NCI-H187 treated with DMSO at 0.1 percent for 48 hours (cell line): ENCODE measurements at regions not wholly inside any gene's neighbourhood (a gene's known extent, or its start where the extent isn't known, plus 50 kb on each side); places are given as distances from the start of the nearest gene placed in this dataset.
"Not testable (repeated sequence)": the region's sequence is repeated elsewhere in the genome, so short reads cannot be mapped to it uniquely, and the experiment has no call there.

ENCODE experiments used
- DNase-seq: peaks from one replicate; lab custom pipeline; 2025; lab: John Stamatoyannopoulos, UW

GRCh38 chr12:34223640-34224039, 201.3 kb downstream of the ALG10 start:
- DNase-seq, result no peak

GRCh38 chr12:34226044-34226443, 203.7 kb downstream of the ALG10 start:
- DNase-seq, result not testable (repeated sequence)

GRCh38 chr12:34228046-34228445, 205.8 kb downstream of the ALG10 start:
- not testable (repeated sequence) for DNase-seq

DNA sequence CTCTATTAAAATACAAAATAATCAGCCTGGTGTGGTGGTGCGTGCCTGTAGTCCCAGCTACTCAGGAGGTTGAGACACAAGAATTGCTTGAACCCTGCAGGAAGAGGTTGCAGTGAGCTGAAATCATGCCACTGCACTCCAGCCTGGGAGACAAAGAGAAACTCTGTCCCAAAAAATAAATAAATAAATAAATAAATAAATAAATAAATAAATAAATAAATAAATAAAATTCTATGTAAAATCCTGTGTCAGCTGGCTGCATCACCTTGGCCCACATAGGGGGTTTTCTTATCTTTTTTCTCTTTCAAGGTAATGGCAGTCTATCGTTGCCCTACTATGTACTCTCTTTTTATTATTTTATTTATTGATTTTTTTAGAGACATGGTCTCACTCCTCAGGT, 206.7 kb downstream of the ALG10 start:
- not testable (repeated sequence) for DNase-seq

DNA sequence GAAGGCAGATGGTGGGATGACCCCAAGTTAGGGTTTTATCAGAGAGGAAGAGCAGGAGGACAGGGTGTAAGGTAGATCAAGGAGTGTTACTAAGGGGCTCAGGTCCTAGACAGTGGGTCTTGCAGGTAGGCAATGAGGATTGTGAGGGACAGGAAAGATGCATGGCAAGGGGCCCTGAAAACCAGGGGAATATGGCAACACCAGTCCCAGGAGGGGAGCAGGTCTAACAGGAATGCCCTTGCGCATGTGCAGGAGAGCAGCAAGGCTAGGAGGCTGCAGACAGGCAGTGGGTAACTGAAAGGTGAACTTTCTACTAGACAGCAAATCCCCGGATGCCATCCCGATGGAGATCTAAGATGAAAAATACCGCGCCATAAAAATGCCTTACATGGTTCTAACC, 211.3 kb downstream of the ALG10 start:
- no peak for DNase-seq

DNA sequence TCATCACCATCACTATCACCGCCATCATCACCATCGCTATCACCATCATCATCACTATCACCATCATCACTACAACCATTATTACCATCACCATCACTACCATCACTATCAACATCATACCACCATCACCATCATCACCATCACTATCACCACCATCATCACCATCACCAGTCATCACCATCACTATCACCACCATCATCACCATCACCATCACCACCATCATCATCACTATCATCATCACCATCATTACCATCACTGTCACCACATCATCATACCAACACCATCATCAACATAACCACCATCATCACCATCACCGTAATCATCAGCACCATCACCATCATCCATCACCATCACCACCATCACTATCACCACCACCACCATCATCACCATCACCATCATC, 213.8 kb downstream of the ALG10 start:
- DNase-seq, result no peak

DNA sequence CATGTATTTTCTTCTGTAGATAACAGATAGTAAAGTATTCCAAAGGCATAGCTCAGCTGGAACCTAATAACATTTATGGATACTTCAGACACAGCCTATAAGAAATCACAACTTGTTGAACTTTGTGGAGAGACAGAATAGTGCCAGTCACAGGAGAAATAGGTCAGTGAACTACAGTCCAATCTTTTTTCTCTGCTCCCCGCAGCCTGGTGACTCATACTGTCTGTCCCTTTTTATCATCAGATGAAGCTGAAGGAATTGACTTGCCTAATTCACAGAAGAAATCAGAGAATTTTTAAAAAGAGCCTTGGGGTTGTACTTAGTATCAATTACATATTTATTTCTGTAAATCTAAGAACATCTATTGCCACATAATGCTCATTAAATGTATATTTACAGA, 222.3 kb downstream of the ALG10 start:
- no peak for DNase-seq

GRCh38 chr12:34249271-34249670, 227.0 kb downstream of the ALG10 start:
- no peak for DNase-seq

- DNase-seq, result not testable (repeated sequence)
Measured at GRCh38 chr12:34251879-34252278, 229.6 kb downstream of the ALG10 start.

DNA sequence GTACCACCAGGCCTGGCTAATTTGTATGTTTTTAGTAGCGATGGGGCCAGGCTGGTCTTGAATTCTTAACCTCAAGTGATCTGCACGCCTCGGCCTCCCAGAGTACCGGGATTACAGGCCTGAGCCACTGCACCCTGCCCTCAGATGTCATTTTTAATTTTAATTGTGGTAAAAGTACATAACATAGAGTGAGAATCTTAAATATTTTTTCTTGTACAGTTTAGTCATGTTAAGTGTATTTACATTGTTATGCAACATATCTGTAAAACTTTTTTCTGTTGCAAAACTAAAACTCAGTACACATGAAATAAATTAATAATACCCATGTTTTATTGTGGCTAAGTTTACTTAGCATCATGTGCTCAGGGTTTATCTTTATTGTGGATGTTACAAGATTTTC, 231.4 kb downstream of the ALG10 start:
- no peak for DNase-seq

- no peak for DNase-seq
Measured at GRCh38 chr12:34257093-34257492, 234.8 kb downstream of the ALG10 start.

DNA sequence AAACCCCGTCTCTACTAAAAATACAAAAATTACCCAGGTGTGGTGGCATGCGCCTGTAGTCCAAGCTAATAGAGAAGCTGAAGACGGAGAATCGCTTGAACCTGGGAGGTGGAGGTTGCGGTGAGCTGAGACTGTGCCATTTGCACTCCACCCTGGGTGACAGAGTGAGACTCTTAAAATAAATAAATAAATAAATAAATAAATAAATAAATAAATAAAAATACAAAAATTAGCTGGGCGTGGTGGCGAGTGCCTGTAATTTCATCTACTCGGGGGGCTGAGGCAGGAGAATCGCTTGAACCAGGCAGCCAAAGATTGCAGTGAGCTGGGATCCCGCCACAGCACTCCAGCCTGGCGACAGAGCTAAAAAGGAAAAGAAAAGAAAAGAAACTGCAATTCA, 239.8 kb downstream of the ALG10 start:
- not testable (repeated sequence) for DNase-seq

DNA sequence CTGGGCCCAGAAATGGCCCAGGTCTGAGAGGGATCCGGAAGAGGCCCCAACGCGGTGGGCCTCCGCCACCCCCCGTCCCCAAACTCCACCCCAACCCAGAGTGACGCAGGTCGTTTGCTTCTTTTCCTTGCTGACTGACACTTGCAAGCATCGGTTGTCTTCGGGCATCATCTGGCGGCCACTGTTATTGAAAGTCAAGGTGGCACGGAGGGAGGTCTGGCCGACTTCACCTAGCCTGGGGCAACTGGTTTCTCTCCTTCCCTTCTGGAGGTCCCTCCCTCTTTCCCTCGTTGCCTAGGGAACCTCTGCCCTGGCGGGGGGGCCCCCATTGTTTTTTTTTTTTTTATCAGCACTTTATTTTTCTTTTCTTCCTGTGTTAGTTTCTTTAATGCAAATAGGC, 241.8 kb downstream of the ALG10 start:
- no peak for DNase-seq

GRCh38 chr12:34273703-34274102, 251.4 kb downstream of the ALG10 start:
- not testable (repeated sequence) for DNase-seq

DNA sequence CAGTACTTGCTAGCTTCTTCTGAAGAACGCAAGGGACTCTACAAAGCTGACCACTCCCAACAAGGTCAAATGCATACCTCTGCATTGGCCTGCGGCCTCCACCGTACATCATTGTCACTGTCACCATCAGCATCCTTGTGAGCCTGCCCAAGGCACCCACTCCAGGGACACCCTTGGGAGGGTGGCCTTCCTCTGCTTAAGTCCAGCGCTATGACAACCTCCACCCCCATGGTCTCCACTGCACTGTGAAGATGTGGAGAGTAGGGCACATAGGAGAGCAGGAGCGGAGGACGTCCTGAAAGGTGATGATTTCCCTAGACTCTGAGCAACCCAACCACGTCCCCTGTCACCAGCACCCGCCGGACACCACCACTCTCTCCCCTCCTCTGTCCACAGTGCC, 252.8 kb downstream of the ALG10 start:
- no peak for DNase-seq

DNA sequence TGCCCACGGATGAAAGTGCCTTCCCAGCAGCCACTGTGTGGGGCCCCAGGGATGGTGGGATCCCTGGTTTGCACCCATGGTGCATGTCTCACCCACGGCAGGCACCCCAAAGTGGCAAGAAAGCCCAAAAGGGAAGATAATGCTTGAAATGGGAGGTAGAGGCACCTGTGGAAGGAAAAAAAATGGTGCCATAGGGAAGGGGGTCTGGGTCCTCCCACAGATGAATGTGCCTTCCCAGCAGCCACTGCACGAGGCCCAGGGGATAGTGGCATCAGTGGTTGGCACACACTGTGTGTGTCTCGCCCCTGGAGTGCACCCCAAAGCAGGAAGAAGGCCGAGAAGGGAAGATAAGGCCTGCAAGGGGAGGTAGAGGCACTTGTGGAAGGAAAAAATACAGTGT, 264.2 kb downstream of the ALG10 start:
- no peak for DNase-seq

- DNase-seq, result no peak
Measured at GRCh38 chr12:34286934-34287333, 264.6 kb downstream of the ALG10 start.

- DNase-seq, result no peak
Measured at GRCh38 chr12:34287437-34287836, 265.1 kb downstream of the ALG10 start.

GRCh38 chr12:34287986-34288962, 266.0 kb downstream of the ALG10 start:
- DNase-seq, result no peak

DNA sequence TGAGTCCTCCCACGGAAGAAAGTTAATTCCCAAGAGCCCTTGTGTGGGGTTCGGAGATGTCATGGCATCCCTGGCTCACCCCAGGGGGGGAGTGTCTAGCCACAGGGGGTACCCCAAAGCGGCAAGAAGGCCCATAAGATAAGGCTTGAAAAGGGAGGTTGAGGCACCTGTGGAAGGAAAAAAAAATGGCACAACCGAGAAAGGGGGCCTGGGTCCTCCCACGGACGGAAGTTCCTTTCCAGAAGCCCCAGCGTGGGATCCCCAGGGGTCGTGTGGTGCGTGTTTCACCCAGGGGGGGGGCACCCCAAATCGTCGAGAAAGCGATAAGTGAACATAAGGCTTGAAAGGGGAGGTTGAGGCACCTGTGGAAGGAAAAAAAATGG, 266.7 kb downstream of the ALG10 start:
- DNase-seq, result no peak

GRCh38 chr12:34289431-34290380, 267.4 kb downstream of the ALG10 start:
- DNase-seq, result no peak

DNA sequence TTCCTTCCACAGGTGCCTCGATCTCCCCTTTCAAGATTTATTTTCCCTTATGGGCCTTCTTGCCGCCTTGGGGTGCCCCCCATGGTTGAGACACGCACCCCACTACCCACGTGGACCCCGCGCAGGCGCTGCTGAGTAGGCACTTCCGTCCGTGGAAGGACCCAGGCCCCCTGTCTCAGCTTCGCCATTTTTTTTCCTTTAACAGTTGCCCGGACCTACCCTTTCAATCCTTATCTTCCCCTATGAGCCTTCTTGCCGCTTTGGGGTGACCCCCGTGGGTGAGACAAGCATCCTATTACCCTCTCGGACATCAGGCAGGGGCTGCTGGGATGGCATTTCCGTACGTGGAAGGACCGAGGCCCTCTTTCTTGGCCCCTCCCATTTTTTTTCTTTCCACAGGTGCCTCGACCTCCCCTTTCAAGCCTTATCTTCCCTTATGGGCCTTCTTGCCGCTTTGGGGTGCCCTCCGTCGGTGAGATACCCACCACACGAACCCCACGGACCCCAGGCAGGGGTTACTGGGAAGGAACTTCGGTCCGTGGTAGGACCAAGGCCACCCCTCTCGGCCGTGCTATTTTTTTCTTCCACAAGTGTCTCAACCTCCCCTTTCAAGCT, 268.2 kb downstream of the ALG10 start:
- no peak for DNase-seq
